Fibroblast of gingiva (primary cell): ENCODE measurements at regions not wholly inside any gene's neighbourhood (a gene's known extent, or its start where the extent isn't known, plus 50 kb on each side); places are given as distances from the start of the nearest gene placed in this dataset.
"Not testable (repeated sequence)": the region's sequence is repeated elsewhere in the genome, so short reads cannot be mapped to it uniquely, and the experiment has no call there.

Experiments used
- DNase-seq: peaks from one replicate; pipeline ENCODE4 v3.0.0-alpha.2; 2011; ENCODE audit warnings: low read depth

DNA sequence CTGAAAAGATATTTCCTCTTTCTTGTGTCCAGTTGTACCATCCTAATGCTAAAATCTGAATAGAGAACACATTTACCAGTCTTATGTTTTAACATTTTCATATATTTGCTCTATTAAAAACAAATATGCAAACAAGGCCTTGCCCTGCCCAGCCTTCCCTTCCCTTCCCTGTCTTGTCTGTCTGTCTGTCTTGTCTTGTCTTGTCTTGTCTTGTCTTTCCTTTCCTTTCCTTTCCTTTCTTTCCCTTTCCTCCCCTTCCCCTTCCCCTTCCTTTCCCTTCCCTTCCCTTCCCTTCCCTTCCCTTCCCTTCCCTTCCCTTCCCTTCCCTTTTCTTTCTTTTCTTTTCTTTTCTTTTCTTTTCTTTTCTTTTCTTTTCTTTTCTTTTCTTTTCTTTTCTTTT, 1103.5 kb downstream of the STIM2 start:
- no peak for DNase-seq

DNA sequence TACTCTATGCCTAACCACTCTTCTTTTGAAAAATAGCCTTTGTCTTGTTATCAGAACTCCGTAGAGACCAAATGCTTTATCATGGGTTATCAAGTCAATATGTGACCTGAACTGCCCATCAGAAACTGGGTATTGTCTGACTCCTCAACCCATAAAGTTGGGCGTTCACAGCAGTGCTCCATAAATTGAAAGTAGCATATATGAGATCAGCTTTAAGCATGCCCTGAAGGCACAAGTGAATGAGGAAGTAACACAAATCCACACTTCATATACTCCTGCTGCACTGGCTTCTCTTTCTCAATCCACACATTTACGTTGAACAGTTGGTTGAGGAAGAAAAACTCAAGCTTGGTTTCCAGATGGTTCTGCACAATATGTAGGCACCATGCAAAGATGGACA, 1106.0 kb downstream of the STIM2 start:
- no peak for DNase-seq

DNA sequence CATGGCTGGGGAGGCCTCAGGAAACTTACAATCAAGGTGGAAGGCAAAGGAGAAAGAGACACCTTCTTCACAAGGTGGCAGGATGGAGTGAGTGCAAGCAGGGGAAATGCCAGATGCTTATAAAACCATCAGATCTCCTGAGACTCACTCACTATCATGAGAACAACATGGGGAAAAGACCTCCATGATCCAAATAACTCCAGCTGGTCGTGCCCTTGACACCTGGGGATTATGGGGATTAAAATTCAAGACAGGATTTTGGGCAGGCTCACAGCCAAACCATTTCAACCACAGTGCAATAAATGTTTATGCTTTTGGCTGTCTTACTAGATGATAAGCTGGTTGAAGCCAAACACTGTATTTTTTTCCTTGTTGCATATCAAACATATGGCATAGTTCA, 1112.4 kb downstream of the STIM2 start:
- no peak for DNase-seq

DNA sequence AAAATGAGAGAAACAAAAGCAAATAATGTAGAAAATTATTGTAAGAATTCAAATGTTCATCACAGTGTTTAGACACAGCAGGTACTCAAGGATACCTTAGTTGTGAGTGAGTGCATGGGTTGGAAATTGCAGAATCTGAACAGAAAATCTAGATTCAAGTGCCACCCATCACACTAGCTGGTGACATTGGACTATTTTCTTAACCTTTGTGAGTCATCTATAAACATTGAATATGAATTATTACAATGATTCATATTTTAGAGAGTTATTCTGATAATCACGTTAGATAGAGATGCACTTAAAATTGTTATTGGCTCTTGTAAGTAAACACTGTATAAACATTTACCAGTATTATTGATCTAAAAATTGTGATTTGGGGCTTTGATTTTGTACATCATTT, 1113.1 kb downstream of the STIM2 start:
- no peak for DNase-seq

DNA sequence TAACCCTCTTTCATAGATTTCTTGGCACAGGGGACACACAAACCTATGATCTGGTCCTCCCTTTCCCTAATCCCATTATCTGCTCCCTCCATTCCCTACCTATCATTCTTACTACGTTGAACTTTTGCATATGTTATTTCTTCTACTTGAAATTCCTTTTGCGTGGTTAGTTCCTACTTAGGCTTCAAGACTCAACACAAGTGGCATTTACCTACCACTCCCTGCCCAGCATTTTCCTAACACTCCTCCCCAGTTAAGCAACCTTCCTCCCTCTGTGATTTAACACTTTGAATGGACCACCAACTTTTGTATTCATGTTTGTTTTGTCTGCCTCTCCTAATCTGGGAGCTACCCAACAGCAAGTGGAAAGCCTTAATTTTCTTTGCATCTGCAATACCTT, 1113.7 kb downstream of the STIM2 start:
- no peak for DNase-seq

DNA sequence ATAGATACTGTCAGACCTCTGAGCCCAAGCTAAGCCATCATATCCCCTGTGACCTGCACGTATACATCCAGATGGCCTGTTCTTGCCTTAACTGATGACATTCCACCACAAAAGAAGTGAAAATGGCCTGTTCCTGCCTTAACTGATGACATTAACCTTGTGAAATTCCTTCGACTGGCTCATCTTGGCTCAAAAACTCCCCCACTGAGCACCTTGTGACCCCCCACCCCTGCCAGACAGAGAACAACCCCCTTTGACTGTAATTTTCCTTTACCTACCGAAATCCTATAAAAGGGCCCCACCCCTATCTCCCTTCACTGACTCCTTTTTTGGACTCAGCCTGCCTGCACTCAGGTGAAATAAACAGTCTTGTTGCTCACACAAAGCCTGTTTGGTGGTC, 1114.2 kb downstream of the STIM2 start:
- DNase-seq = not testable (repeated sequence)

DNA sequence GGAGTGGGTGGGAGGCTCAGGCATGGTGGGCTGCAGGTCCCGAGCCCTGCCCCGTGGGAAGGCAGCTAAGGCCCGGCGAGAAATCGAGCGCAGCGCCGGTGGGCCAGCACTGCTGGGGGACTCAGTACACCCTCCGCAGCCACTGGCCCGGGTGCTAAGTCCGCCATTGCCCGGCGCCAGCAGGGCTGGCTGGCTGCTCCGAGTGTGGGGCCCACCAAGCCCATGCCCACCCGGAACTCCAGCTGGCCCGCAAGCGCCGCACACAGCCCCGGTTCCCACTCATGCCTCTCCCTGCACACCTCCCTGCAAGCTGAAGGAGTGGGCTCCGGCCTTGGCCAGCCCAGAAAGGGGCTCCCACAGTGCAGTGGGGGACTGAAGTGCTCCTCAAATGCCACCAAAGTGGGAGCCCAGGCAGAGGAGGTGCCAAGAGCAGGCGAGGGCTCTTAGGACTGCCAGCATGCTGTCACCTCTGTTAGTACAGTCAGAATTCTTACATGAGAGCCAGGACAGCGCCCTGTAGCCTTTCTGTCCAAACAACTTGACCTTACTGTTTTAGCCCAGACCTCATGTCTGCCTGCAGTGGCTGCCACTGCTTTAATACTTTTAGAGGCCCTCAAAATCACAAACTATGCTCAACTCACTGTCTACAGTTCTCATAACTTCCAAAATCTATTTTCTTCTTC, 1117.9 kb downstream of the STIM2 start:
- DNase-seq = not testable (repeated sequence)

DNA sequence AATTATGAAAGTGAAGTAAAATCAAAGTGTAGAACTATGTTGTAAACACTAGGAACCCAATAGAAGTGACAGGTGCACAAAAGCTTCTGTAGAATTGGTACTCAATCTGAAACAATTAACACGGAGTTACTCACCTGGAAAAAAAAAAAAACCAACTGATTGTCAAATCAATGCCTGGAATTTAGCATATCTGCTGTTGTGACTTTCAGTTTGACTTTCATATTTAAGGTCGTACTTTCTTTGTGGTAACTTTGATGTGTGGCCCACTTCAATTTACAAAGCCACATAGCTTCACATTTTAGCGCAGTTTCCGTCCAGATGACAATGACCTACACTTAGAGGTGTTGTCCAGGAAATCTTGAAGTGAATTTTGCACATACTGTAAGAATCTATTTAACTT, 1124.9 kb downstream of the STIM2 start:
- DNase-seq = no peak

DNA sequence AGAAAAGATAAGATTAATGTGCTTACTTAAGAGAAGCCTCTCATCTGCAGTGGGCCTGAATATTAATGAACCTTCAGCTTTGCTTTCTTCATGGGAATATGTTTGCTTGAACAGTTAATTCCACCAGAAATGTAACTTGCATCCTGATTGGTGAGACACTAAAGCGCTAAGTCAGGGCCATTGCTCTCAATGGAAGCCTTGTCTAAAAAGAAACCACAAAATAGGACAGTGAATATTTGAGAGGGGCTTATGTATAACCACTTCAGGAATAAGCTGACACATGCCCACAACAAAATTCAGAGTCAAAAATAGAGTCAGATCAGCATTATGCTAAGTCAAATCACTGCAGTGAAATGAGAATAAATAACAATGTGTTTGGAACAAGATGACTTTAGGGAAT, 1125.8 kb downstream of the STIM2 start:
- DNase-seq = no peak

DNA sequence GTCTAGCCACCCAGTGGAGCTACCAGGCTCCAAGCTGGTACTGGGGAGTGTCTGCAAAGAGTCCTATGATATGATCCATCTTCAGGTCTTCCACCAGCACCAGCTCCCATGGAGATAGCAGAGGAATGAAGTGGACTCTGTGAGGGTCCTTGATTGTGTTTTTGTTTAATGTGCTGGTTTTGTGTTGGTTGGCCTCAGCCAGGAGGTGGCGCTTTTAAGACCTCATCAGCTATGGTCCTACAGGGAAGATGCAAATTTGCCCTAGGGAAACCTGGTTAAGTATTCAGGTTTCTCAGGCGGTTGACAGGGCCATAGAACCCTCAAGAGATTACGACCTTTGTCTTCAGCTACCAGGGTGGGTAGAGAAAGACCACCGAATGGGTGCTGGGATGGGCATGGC, 1141.1 kb downstream of the STIM2 start:
- no peak for DNase-seq

DNA sequence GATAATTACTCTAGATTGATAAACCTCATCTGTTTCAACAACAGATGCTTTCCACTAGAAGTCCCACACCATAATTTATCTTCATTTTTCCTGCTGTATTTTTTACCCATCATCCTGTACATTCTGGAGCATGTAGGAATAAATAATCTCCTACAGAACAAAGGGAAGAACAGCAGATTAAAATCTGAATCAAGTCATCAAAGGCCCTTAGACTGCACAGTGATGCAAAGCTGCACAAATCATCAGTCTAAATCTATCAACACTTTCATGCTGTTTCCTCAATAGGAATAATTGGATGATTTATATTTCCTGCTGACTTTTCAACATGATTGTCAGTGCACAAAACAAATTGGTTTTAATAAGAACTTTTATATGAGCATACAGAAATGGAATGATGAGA, 1143.9 kb downstream of the STIM2 start:
- DNase-seq = no peak

DNA sequence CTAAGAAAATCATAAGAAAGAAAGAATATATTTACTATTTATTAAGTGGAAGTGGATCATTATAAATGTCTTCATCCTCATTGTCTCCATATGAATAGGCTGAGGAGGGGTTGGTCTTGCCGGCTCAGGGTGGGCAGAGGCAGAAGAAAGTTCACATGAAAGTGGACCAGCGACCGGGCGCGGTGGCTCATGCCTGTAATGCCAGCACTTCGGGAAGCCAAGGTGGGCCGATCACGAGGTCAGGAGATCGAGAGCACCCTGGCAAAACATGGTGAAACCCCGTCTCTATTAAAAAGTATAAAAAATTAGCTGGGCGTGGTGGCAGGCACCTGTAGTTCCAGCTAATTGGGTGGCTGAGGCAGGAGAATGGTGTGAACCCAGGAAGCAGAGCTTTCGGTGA, 1145.4 kb downstream of the STIM2 start:
- no peak for DNase-seq

DNA sequence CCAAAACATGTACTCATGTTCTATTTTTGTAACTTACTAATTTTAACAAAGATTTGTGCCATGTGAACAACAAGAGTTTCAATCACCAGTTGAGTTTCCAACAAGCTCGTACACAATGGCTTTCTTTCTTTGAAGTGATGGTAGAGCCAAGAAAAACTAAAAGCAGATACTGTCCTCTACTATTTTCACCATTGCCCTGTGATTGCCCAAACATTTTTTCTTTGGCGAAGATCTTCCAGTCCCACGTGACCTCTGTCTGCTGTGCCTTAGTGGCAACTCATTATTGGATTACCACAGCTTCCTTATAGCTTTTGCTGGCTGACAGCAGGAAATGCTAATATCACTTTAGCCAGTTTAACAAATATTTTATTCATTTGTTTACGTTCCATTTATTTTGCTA, 1147.1 kb downstream of the STIM2 start:
- DNase-seq = no peak

DNA sequence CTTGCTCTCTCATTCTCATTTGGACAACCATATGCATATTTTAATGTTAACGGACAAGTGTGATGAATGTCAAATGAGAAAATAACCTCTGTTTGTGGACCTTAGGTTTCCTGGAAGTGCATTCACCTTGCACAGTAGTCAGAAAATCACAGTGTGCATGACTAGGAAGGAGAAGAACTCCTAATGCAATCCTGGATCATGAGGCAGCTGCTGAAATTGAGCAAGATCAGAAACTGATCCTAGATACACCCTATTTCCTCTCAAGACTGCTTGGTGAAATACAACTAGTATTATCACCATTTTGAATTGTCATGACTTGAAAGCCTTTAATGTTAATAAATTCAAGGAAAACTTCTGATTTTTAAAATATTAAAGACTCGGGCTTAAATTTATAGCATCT, 1148.9 kb downstream of the STIM2 start:
- DNase-seq = no peak

DNA sequence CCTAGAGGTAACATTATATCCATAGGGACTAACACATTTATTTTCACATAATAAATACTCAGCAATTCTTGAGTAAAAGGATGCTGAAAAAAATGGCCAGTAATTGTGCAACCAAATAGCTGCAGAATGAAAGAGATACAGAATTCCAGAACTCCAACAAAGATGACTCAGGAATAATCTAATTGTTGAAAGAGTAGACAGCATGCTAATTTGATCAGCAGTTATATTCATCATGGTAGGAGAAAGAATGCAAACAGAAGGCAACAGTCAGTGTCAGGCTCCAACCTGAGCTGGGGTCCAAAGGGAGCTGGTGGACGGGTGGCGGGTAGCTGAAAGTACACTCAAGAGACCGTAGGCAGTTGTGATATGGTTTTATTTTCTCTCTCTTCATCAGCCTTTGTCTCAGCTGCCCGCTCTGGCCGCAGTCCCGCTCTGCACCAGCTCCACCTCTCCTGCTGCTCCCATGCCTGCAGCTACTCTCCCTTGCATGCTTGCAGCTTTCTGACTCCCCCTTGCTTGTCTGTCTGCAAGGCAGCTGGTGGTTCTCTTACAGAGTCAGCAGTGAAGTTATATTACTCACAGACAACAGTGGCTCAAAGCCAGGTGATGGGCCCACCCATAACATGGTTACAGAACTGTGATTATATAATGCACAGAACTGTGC, 1150.1 kb downstream of the STIM2 start:
- no peak for DNase-seq

DNA sequence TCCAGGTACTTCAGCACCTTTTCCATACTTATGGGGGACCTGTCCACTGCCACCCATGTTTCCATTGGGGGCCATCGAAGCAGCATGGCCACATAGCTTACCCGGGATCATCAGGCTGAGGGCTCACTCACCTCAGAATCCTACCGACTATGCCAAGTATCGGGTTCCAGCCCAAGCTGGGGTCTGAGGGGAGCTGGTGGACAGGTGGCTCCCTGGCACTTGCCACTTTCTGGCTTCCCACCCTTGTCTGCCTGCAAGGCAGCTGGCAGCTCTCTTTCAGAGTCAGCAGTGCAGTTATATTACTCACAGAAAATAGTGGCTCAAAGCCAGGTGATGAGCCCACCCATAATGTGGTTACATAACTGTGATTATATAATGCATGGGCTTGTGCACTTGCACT, 1153.8 kb downstream of the STIM2 start:
- DNase-seq = no peak

DNA sequence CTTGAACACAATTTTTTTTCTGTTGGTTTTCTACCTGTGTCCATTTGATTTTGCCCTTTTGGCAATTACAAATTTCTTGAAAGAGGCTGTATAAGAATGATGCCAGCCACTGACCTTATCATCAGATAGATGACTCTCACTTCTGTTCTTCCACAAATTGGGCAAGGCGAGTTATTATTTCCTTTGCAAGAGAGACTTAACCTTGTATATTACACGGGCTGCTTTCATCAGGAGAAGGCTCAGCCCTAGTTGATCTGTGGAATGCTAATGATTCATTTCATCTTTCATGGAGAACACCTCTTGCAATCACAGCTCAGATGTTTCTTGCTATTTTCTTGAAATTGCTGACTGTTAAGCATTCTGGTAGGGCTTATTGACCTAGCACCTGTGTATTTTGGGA, 1155.4 kb downstream of the STIM2 start:
- no peak for DNase-seq

DNA sequence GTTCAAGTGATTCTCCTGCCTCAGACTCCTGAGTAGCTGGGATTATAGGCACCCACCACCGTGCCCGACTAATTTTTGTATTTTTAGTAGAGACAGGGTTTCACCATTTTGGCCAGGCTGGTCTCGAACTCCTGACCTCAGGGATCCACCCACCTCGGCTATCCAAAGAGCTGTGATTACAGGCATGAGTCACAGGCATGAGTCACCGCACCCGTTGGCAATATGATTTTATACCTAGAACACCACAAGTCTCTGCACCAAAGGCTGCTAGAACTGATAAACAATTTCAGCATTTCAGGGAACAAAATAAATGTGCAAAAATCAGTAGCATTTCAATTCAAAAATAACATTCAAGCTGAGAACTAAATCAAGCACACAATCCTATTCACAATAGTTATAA, 1177.6 kb downstream of the STIM2 start:
- not testable (repeated sequence) for DNase-seq

DNA sequence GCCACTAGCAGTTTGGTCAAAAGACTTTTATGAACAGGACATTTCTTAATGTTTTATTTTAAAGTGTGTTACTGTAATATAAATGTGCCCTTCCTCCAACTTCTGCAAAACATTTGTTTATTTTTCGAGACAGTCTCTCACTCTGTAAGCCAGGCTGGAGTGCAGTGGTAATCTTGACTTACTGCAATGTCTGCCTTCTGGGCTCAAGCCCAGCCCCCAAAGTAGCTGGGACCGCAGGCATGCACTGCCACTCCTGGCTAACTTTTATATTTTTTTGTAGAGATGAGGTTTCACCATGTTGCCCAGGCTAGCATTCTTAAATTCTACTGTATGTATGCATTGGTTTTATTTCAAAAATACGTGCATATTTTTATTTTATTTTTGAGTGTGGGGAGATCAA, 1201.9 kb downstream of the STIM2 start:
- DNase-seq = no peak

DNA sequence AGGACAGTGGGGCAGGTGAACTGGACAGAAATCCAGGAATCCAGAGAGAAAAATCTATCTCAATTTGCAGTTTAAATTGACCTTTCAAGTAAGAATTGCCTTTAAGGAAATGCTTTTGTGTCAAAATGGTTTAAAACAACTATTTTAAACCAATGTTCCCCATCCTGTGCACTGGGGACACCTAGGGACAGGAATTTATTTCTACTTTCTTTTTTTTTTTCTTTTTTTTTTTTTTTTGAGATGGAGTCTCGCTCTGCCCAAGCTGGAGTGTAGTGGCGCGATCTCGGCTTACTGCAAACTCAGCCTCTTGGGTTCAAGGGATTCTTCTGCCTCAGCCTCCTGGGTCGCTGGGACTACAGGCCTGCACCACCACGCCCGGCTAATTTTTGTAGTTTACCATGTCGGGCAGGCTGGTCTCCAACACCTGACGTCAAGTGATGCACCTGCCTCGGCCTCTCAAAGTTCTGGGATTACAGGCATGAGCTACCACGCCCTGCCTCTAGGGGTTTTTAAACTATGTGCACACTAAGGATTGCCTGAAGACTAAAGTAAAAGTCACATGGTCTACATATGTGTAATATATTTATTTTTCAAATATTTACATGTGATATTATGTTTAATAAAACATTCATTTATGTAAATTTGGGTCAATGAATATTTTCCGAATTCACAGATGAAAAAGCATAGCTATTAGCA, 1213.4 kb downstream of the STIM2 start:
- no peak for DNase-seq

DNA sequence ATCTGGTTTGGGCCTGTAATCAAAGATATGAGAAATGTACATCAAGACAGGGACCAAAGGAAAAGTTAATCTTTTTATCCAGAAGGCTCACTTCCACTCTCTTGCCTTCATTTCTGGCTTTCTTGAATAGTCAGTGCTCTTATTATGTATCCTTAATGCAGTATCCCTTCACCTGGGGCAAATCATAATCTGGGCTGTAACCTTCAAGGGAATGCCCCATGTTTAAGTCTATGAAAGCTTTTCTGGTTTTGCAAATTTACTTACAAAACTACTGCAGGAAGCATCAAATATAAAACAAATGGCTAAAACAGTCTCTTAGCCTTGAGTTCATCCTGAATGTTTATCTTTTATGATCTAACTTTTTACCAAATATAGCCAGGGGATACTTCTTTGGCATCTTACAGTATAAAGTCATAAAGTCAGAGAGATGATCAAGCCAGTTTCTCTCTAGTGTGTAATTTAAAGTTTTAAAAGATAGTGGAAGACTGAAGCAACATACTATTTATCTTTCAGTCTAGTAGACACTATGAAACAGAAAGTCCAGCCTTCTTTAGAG, 1214.8 kb downstream of the STIM2 start:
- DNase-seq = no peak

DNA sequence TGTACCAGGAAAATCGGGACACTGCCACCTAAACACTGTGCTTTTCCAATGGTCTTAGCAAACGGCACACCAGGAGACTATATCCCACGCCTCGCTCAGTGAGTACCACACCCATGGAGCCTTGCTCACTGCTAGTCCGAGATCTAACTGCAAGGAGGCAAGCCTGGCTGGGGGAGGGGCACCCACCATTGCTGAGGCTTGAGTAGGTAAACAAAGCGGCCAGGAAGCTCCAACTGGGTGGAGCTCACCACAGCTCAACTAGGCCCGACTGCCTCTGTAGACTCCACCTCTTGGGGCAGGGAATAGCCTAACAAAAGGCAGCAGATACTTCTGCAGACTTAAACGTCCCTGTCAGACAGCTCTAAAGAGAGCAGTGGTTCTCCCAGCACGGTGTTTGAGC, 1216.6 kb downstream of the STIM2 start:
- not testable (repeated sequence) for DNase-seq

DNA sequence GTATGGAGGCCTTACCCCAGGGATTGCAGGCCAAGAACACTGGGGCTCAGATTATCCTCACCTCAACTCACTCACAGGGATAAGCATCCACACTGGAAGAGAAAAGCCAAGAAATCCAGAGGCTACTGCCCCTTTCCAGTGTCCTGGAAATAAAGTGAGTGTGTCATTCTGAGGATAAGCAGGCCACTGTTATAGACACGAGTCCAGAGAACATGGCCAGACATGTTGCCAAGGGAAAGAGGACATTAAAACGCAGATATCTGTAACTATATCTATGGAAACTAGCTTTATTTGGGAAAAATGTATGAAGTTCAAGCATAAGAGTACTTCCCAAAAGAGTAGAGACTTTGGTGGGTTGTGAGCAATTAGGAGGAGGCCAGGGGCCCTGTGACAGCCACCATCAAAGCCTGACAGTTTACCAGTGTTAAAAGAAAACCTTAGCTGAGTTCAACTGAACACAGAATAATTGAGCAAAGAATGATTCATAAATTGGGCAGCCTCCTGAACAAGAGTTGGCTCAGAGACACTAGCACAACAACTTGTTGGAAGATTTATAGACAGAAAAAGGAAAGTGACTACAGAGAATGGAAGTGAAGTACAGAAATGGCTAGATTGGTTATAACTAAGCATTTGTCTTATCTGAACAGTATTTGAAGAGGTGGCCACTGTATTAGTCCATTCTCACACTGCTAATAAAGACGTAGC, 1222.2 kb downstream of the STIM2 start:
- DNase-seq = no peak
